Liver (tissue), 3 donors: ENCODE measurements at regions not wholly inside any gene's neighbourhood (a gene's known extent, or its start where the extent isn't known, plus 50 kb on each side); places are given as distances from the start of the nearest gene placed in this dataset.
"Not testable (repeated sequence)": the region's sequence is repeated elsewhere in the genome, so short reads cannot be mapped to it uniquely, and the experiment has no call there.

Experiments used
- EGR1 ChIP-seq, 2 donors: IDR thresholded peaks; 2 replicates each; pipeline ENCODE4 v1.6.1; 2016 to 2018; ENCODE audit warnings: antibody characterized with exemption in 2 of 2, low read depth in 2 of 2
- RXRA ChIP-seq, 2 donors: IDR thresholded peaks; 2 replicates each; pipeline ENCODE4 v1.6.1; 2017 to 2018; ENCODE audit warnings: antibody characterized with exemption in 2 of 2, mild to moderate bottlenecking in 1 of 2
- TF ChIP-seq, protein P1 (sequence below): fragments of 150-350 bp; IDR thresholded peaks from 2 replicates; pipeline ENCODE4 v1.5.1; 2017; ENCODE audit warnings: improper control_type of control experiment, low read depth, low read length; ENCODE audit not compliant: missing input control
- TF ChIP-seq, protein P2 (sequence below): IDR thresholded peaks from 2 replicates; pipeline ENCODE4 v1.6.1; 2016; ENCODE audit warnings: antibody characterized with exemption
- donor health status: healthy.
- donor health status: healthy.

DNA sequence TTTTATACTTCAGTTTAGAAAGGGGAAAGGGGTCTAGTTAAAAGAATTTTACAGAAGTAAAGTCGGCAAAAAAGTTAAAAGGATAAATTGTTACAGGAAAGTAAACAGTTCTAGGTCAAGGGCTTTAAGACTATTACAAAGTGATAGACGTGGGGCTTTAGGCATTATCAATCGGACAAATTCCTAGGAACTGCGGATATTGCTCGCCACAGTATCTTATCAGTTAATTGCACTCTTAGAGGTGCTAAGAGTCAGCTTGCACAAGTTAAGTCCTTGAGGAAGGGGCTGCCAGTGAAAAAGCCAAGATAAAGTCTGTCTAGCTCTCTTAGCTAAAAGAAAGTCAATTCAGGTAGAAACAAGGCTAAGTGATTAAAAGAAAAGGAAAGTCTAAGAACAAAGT lies 102.1 kb downstream of the ALG1L2 start:
- TF ChIP-seq, protein P1, sequence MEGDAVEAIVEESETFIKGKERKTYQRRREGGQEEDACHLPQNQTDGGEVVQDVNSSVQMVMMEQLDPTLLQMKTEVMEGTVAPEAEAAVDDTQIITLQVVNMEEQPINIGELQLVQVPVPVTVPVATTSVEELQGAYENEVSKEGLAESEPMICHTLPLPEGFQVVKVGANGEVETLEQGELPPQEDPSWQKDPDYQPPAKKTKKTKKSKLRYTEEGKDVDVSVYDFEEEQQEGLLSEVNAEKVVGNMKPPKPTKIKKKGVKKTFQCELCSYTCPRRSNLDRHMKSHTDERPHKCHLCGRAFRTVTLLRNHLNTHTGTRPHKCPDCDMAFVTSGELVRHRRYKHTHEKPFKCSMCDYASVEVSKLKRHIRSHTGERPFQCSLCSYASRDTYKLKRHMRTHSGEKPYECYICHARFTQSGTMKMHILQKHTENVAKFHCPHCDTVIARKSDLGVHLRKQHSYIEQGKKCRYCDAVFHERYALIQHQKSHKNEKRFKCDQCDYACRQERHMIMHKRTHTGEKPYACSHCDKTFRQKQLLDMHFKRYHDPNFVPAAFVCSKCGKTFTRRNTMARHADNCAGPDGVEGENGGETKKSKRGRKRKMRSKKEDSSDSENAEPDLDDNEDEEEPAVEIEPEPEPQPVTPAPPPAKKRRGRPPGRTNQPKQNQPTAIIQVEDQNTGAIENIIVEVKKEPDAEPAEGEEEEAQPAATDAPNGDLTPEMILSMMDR: not testable (repeated sequence)
- not testable (repeated sequence) for TF ChIP-seq EGR1 (IDR thresholded peaks at IDR 0.05; ENCODE audit: low read depth in 2 of 2); RXRA (IDR thresholded peaks at IDR 0.05)
- TF ChIP-seq, protein P2, sequence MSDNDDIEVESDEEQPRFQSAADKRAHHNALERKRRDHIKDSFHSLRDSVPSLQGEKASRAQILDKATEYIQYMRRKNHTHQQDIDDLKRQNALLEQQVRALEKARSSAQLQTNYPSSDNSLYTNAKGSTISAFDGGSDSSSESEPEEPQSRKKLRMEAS: not testable (repeated sequence)
